Loucy (cell line): ENCODE measurements at regions not wholly inside any gene's neighbourhood (a gene's known extent, or its start where the extent isn't known, plus 50 kb on each side); places are given as distances from the start of the nearest gene placed in this dataset.
"Not testable (repeated sequence)": the region's sequence is repeated elsewhere in the genome, so short reads cannot be mapped to it uniquely, and the experiment has no call there.

Experiments
- H2AFZ ChIP-seq: fragments of 200-600 bp; sonication (generic); 2 replicates; pipeline ENCODE4 v1.6.0; 2016; ENCODE audit warnings: antibody characterized with exemption, mild to moderate bottlenecking, low read length, moderate library complexity
- H3F3A ChIP-seq: fragments of 200-600 bp; 2 replicates; pipeline ENCODE4 v1.6.0; 2016; ENCODE audit warnings: antibody characterized with exemption, low read depth, mild to moderate bottlenecking
- H3K27me3 ChIP-seq: fragments of 200-600 bp; sonication (generic); 2 replicates; pipeline ENCODE4 v1.6.1; 2014; ENCODE audit warnings: low read length, mild to moderate bottlenecking; ENCODE audit not compliant: insufficient read depth, poor library complexity, severe bottlenecking
- H3K36me3 ChIP-seq: fragments of 200-600 bp; sonication (generic); 2 replicates; pipeline ENCODE4 v1.6.1; 2016; ENCODE audit warnings: low read length; ENCODE audit not compliant: insufficient read depth
- H3K4me1 ChIP-seq: fragments of 200-600 bp; sonication (generic); 2 replicates; pipeline ENCODE4 v1.5.1; 2014; ENCODE audit warnings: low read length, mild to moderate bottlenecking; ENCODE audit not compliant: insufficient read depth, poor library complexity, severe bottlenecking
- H3K4me2 ChIP-seq: fragments of 200-600 bp; sonication (generic); 2 replicates; pipeline ENCODE4 v1.6.0; 2014; ENCODE audit warnings: antibody characterized with exemption, low read length, low read depth, mild to moderate bottlenecking; ENCODE audit not compliant: poor library complexity, severe bottlenecking
- H3K4me3 ChIP-seq: fragments of 200-600 bp; sonication (generic); 2 replicates; pipeline ENCODE4 v1.5.1; 2014; ENCODE audit warnings: low read length, mild to moderate bottlenecking, mixed read lengths; ENCODE audit not compliant: poor library complexity, severe bottlenecking
- H3K79me2 ChIP-seq: fragments of 200-600 bp; sonication (generic); 2 replicates; pipeline ENCODE4 v1.6.1; 2014; ENCODE audit warnings: low read length; ENCODE audit not compliant: insufficient read depth
- H3K9ac ChIP-seq: fragments of 200-600 bp; sonication (generic); 2 replicates; pipeline ENCODE4 v1.6.0; 2014; ENCODE audit warnings: mild to moderate bottlenecking, low read depth, low read length, moderate library complexity; ENCODE audit not compliant: poor library complexity, severe bottlenecking
- H3K9me2 ChIP-seq: fragments of 200-600 bp; sonication (generic); replicated peaks from 2 replicates; pipeline ENCODE4 v1.6.1; 2016; ENCODE audit warnings: low read depth, low read length, mixed read lengths
- H3K9me3 ChIP-seq: fragments of 200-600 bp; sonication (generic); 2 replicates; pipeline ENCODE4 v1.6.1; 2014; ENCODE audit warnings: mild to moderate bottlenecking, antibody characterized with exemption, low read length, low read depth; ENCODE audit not compliant: insufficient read depth
- H4K20me1 ChIP-seq: fragments of 200-600 bp; sonication (generic); 2 replicates; pipeline ENCODE4 v1.6.0; 2014; ENCODE audit warnings: antibody characterized with exemption, low read length, mild to moderate bottlenecking; ENCODE audit not compliant: insufficient read depth, poor library complexity, severe bottlenecking
- EZH2phosphoT487 ChIP-seq: fragments of 200-600 bp; IDR thresholded peaks from 2 replicates; pipeline ENCODE4 v1.6.1; 2018; ENCODE audit warnings: antibody characterized with exemption, mild to moderate bottlenecking, moderate library complexity, borderline replicate concordance
- TF ChIP-seq, protein P1 (sequence below): fragments of 200-600 bp; sonication (generic); conservative IDR thresholded peaks from 2 replicates; pipeline ENCODE4 v1.5.1; 2014; ENCODE audit warnings: mild to moderate bottlenecking, antibody characterized with exemption, low read length

GRCh38 chr18:1094409-1094808, 189.7 kb downstream of the ADCYAP1 start:
- H3K4me2 ChIP-seq, result no peak overlapping the region
- H4K20me1 ChIP-seq, result no peaks in the 10 kb centered on the region
- no peaks in the 10 kb centered on the region for H3K79me2 ChIP-seq
- no peaks in the 10 kb centered on the region for H3F3A ChIP-seq
- no peak overlapping the region for H3K4me3 ChIP-seq
- H3K9ac ChIP-seq, result no peak overlapping the region
- no peaks in the 10 kb centered on the region for H3K4me1 ChIP-seq
- H3K9me3 ChIP-seq, result no peaks in the 10 kb centered on the region
- no peaks in the 10 kb centered on the region for H3K36me3 ChIP-seq
- no peak overlapping the region for H2AFZ ChIP-seq
- no peaks in the 10 kb centered on the region for H3K9me2 ChIP-seq
- no peak for TF ChIP-seq EZH2phosphoT487
- TF ChIP-seq, protein P1, sequence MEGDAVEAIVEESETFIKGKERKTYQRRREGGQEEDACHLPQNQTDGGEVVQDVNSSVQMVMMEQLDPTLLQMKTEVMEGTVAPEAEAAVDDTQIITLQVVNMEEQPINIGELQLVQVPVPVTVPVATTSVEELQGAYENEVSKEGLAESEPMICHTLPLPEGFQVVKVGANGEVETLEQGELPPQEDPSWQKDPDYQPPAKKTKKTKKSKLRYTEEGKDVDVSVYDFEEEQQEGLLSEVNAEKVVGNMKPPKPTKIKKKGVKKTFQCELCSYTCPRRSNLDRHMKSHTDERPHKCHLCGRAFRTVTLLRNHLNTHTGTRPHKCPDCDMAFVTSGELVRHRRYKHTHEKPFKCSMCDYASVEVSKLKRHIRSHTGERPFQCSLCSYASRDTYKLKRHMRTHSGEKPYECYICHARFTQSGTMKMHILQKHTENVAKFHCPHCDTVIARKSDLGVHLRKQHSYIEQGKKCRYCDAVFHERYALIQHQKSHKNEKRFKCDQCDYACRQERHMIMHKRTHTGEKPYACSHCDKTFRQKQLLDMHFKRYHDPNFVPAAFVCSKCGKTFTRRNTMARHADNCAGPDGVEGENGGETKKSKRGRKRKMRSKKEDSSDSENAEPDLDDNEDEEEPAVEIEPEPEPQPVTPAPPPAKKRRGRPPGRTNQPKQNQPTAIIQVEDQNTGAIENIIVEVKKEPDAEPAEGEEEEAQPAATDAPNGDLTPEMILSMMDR, result no peak
- no peaks in the 10 kb centered on the region for H3K27me3 ChIP-seq

DNA sequence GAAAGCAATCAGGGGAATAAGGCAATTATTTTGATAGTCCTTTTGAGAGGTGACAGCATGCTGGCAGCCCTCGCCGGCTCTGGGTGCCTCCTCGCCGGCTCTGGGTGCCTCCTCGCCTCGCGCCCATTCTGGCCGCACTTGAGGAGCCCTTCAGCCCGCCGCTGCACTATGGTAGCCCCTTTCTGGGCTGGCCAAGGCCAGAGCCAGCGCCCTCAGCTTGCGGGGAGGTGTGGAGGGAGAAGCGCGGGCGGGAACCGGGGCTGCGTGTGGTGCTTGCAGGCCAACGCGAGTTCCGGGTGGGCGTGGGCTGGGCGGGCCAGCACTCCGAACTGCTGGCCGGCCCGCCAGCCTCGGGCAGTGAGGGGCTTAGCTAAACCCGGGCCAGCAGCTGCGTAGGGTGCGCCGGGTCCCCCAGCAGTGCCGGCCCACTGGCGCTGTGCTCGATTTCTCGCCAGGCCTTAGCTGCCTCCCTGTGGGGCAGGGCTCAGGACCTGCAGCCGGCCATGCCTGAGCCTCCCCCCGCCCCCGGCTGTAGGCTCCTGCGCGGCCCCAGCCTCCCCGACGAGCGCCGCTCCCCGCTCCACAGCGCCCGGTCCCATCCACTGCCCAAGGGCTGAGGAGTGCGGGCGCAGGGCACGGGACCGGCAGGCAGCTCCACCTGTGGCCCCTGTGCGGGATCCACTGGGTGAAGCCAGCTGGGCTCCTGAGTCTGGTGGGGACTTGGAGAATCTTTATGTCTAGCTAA, 193.5 kb downstream of the ADCYAP1 start:
- not testable (repeated sequence) for H3F3A ChIP-seq, H3K9me2 ChIP-seq, H3K4me2 ChIP-seq, H3K9me3 ChIP-seq, H3K36me3 ChIP-seq, H2AFZ ChIP-seq, H3K4me3 ChIP-seq, H3K9ac ChIP-seq, H4K20me1 ChIP-seq, H3K27me3 ChIP-seq, H3K4me1 ChIP-seq, H3K79me2 ChIP-seq

DNA sequence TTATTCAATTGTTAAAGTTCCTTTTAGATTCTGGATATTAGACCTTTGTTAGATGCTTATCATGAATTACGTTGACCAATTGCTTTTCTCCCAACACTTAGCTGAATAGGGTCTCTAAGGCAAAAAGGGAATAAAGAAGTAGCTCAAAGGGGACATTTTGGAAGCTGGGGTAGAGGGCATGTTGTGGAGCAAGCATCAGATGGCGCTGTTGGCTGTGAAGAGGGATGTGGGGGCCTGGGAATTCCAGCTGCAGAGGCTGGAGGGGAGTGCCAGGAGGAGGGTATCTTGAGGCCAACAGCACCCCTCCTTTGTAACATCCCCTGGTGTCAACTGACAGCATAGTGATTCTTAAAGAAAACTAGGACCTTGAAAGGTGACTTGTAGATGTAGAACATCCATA, 198.2 kb downstream of the ADCYAP1 start:
- Histone ChIP-seq H3K9me3 (no peaks in the 10 kb centered on the region), H3K79me2 (no peaks in the 10 kb centered on the region), H3K4me3 (no peak overlapping the region), H3K27me3 (no peaks in the 10 kb centered on the region), H2AFZ (no peak overlapping the region), H3K4me1 (no peaks in the 10 kb centered on the region), H4K20me1 (no peaks in the 10 kb centered on the region), H3K9ac (no peak overlapping the region), H3K4me2 (no peak overlapping the region), H3F3A (no peaks in the 10 kb centered on the region), H3K36me3 (no peaks in the 10 kb centered on the region), H3K9me2 (no peaks in the 10 kb centered on the region)
- TF ChIP-seq EZH2phosphoT487, result no peak
- TF ChIP-seq, protein P1, result no peak

GRCh38 chr18:1103537-1103936, 198.9 kb downstream of the ADCYAP1 start:
- H3K4me1 ChIP-seq, result no peaks in the 10 kb centered on the region
- H3K4me2 ChIP-seq, result no peak overlapping the region
- H3K79me2 ChIP-seq, result no peaks in the 10 kb centered on the region
- H3K9ac ChIP-seq, result no peak overlapping the region
- H2AFZ ChIP-seq, result no peak overlapping the region
- no peak overlapping the region for H3K4me3 ChIP-seq
- no peaks in the 10 kb centered on the region for H3K9me3 ChIP-seq
- no peaks in the 10 kb centered on the region for H4K20me1 ChIP-seq
- no peaks in the 10 kb centered on the region for H3K9me2 ChIP-seq
- H3K36me3 ChIP-seq, result no peaks in the 10 kb centered on the region
- no peaks in the 10 kb centered on the region for H3K27me3 ChIP-seq
- TF ChIP-seq, protein P1, result no peak
- H3F3A ChIP-seq, result no peaks in the 10 kb centered on the region
